GM21825 (cell line): ENCODE measurements at regions not wholly inside any gene's neighbourhood (a gene's known extent, or its start where the extent isn't known, plus 50 kb on each side); places are given as distances from the start of the nearest gene placed in this dataset.

Experiments used
- ATAC-seq: cut with Tn5 transposase; IDR thresholded peaks from one replicate; pipeline ENCODE4 v1.9.1; 2021; ENCODE audit warnings: mild to moderate bottlenecking, moderate library complexity; ENCODE audit not compliant: unreplicated experiment

GRCh38 chr1:56442290-56442877 lies 137.0 kb downstream of the PLPP3 start:
- no peak for ATAC-seq

GRCh38 chr1:56441601-56442000 lies 137.8 kb downstream of the PLPP3 start:
- no peak for ATAC-seq

- ATAC-seq = no peak
Measured at GRCh38 chr1:56439610-56440264, 139.6 kb downstream of the PLPP3 start.

GRCh38 chr1:56438901-56439551 lies 140.3 kb downstream of the PLPP3 start:
- no peak for ATAC-seq

GRCh38 chr1:56437959-56438358 lies 141.4 kb downstream of the PLPP3 start:
- no peak for ATAC-seq

- no peak for ATAC-seq
Measured at GRCh38 chr1:56436912-56437417, 142.4 kb downstream of the PLPP3 start.

- ATAC-seq = no peak
Measured at GRCh38 chr1:56436296-56436695, 143.1 kb downstream of the PLPP3 start.

GRCh38 chr1:56435434-56436262 lies 143.7 kb downstream of the PLPP3 start:
- no peak for ATAC-seq

- no peak for ATAC-seq
Measured at GRCh38 chr1:56434740-56435139, 144.6 kb downstream of the PLPP3 start.

GRCh38 chr1:56434025-56434424 lies 145.3 kb downstream of the PLPP3 start:
- ATAC-seq = no peak

GRCh38 chr1:56433056-56433577 lies 146.2 kb downstream of the PLPP3 start:
- no peak for ATAC-seq

GRCh38 chr1:56432166-56432971 lies 147.0 kb downstream of the PLPP3 start:
- ATAC-seq = no peak

GRCh38 chr1:56430141-56430839 lies 149.1 kb downstream of the PLPP3 start:
- no peak for ATAC-seq

GRCh38 chr1:56429288-56429687 lies 150.1 kb downstream of the PLPP3 start:
- ATAC-seq = no peak

- ATAC-seq = no peak
Measured at GRCh38 chr1:56426587-56427381, 152.6 kb downstream of the PLPP3 start.

- ATAC-seq = no peak
Measured at GRCh38 chr1:56425494-56426037, 153.8 kb downstream of the PLPP3 start.

- ATAC-seq = no peak
Measured at GRCh38 chr1:56424744-56425493, 154.4 kb downstream of the PLPP3 start.

GRCh38 chr1:56423716-56424115 lies 155.6 kb downstream of the PLPP3 start:
- ATAC-seq = no peak
